ENCODE measurements at regions not wholly inside any gene's neighbourhood (a gene's known extent, or its start where the extent isn't known, plus 50 kb on each side); places are given as distances from the start of the nearest gene placed in this dataset.

GRCh38 chr9:106622164-106622487 is 240.8 kb upstream of the ZNF462 start:
- peak; percentile 36 for DNase-seq

DNA sequence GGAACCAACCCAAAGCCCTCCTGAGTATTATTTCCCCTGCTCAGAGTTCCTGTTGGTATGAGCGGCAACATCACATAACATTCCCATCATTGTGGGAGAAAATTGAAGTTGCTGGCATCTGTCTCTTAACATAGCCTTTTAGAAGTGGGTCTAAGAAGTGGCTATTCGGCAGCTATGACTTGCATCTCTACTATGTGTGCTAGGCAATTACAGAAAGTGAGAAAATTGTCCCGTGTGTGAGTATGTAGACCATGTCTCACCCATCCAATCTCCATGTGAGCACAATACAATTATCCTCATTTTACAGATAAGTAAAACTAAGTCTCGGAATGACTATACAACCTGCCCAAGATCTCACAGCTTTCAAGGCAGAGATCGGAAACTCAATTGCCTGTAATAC is 239.4 kb upstream of the ZNF462 start:
- no peak for DNase-seq

DNA sequence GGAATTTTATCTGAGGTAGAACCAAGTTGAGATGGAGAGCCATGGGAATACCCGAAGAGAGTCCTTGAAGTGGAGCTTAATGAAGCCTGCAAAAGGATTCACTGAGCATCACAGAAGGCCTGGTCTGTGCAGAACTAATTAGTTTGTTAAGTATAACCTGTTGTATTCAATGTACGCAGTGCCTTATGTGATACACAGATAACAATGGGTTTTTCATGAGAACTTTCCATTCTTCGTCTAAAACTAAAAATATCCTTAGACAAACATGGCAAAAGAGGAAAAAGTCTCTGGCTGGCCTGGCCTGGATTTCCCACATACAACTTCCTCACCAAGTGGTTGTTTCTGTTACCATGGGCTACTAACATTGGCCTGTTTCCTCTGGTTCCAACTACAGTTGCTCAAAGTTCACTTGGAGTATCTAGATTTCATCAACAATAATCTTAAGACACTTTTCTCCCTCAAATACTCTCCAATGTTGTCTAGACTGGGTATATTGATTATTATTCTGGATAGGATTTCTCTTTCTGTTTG is 237.6 kb upstream of the ZNF462 start:
- no peak for DNase-seq

DNA sequence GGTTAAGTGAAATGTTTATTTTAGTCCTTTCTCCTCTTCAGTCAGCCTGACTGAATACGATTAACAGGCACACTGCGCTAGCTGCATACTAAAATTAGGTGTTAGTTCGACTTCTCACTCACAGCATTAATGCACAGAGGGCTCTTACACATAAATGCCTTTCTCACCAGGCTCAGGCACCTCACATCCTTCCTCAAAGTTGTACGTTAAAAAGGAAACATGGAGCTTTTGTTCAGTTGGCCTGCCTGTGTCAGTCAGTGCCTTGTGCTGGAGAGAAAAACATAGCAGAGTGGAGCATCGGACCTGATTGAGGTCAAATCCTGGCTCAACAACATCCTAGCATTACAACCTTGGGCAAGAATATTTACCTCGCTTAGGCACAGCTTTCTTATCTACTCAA is 236.0 kb upstream of the ZNF462 start:
- no peak for DNase-seq

DNA sequence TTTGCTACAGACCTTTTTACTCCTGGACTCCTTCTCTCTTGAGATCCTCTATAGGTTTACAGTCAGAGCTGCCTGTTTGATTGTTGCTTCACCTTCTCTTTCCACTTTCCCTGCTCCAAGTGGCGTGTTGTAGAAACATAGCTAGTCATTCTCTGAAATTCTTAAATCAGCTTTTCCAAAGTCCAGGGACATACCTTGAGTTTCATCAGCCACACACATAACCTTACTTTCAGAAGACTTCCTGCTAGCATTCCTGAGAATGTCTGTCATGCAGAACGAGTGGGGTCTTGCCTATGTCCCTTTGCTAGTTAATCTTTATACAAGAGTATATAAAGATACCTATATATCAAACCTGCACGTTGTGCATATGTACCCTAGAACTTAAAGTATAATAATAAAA is 230.3 kb upstream of the ZNF462 start:
- no peak for DNase-seq

- DNase-seq, result no peak
These were observed 228.8 kb upstream of the ZNF462 start for GRCh38 chr9:106634183-106634582.

GRCh38 chr9:106634641-106635040 is 228.3 kb upstream of the ZNF462 start:
- no peak for DNase-seq

DNA sequence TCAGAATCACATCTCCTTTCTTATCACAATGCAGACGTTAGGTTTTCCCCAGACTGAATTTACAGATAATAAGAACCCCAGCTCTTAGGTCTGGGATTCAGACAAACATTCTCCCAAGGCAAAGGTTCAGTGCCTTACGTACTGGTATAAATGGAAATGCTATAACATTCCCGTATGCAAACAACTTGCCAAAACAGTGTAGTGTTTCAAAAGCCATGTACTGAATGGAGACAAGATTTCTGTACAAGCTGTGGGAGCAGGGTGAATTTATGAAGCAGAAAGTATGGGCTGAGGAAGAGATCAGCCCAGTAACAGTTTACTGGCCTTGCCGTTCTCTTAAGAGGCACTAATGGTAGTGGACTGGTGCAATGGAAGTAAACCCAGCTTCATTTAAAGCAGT is 225.5 kb upstream of the ZNF462 start:
- no peak for DNase-seq

DNA sequence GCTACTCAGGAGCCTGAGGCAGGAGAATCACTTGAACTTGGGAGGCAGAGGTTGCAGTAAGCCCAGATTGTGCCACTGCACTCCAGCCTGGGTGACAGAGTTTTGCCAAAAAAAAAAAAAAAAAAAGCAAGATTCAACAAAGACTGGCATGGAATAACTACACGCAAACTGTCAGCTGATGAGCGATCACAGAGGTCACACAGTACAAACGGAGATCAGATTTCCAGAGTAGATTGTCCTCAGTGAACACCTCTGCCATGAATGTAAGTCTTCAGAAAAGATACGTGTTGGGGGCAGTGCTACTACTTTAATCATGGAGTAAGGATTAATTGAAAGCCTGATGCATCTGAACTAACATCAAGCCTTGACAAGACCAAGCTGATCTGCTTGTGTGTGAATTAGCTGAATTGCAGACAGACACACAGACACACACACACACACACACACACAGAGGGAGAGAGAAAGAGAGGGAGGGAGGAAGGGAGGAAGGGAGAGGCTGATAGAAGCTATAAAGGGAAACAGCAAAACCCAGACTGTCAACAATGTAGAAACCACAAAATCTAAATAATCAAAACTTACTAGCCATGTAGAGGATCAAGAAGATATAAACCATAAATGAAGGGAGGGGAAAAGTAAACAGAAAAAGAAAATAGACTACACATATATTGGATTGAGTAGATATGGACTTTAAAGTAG is 222.9 kb upstream of the ZNF462 start:
- DNase-seq, result peak; percentile 9

DNA sequence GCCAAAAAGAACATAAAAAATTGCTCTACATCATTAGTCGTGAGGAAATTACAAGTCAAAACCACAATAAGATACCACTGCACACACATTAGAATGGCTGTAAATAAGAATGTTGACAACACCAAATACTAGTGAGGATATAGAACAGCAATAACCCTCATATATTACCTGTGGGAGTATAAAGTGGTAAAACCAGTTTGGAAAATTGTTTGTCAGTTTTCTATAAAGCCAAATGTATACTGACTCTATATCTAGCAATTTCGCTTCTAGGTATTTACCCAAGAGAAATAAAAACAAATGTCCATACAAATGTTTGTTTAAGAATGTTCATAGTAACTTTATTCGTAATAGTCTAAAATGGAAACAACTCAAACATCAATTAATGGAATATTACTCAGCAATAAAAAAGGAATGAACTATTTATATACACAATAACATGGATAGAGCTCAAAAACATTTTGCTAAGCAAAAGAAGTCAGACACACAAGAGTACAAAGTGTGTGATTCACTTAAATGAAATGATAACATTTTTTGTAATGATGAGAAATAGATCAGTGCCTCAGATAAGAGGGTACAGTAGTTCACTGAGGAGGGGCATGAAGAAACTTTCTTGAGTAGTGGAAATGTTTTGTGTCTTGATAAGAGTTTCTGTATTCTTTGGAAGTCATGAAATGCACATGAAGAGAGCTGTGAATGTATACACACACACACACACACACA is 219.6 kb upstream of the ZNF462 start:
- no peak for DNase-seq

DNA sequence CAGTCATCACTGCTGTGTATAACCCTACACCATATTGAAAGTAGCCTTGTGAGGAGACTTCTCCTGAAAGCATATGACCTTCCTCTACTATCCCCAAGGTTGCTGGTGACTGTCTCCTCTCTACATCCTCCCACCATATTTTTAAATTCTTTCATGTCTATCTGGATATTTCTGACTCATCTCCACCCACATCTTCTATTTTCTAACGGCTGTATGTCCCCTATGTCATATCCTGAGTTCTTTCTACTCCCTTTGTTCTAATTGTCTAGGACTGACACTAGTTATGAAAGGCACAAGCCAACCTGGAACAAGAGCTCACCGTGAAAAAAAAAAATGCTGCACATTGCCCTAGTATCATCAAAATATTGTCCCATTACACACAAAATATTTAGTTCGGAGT is 218.3 kb upstream of the ZNF462 start:
- no peak for DNase-seq

DNA sequence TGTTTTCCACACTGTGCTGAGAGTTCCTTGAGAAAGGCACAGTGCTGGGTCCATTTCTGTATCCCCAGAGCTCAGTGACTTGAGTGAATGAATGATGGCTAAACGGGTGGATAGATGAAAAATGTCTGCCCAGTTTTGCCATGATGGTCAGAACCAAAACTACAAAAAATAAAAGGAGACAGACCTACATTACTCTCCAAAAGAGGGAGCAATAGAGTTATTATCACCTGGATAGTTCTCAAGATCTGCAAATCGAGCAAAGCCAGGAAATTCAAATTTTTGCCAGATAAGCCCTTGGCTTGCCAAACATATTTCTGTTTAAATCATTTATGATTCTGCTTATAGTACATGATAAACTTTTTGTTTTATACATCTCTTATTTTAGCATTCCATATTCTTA is 214.2 kb upstream of the ZNF462 start:
- peak; percentile 9 for DNase-seq

DNA sequence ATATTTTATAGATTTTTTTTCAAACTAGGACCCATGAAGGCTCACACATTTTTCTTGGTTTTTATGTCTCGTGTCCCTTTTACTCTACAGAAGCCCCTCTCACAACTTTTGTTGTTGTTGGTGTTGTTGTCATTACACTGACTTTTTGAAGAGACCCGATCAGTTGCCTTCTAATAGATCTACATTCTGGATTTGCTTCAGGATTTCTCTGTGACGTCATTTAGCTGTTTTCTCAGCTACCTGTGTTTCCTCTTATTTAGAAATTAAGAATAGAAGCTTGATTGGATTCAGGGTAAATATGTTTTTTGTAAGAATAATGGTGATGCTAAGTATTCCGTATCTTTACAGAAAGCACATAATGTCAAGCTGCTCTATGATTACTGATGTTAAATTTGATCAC is 213.3 kb upstream of the ZNF462 start:
- no peak for DNase-seq

GRCh38 chr9:106653213-106653612 is 209.8 kb upstream of the ZNF462 start:
- DNase-seq, result no peak

GRCh38 chr9:106655966-106656365 is 207.0 kb upstream of the ZNF462 start:
- no peak for DNase-seq

- DNase-seq, result no peak
These were observed 205.0 kb upstream of the ZNF462 start for GRCh38 chr9:106657926-106658325.

DNA sequence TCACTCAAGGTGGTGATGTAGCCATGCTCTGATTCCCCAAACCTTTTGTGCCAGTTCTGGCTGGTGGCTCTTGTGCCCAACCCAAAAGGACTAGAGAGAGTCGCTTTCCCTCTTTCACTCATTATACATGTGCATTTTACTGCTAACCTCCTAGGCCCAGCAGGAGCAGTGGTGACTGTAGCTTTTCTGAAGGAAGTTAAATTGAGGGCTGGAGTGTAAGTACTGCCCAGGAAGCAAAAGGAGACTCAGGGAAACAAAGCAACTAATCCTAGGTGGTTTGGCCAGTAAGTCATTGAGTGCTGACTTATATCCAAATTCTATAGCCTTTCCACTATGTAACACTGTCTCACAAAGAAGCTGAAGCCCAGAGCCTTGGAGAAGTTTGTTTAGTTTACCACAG is 194.4 kb upstream of the ZNF462 start:
- no peak for DNase-seq

- no peak for DNase-seq
These were observed 193.1 kb upstream of the ZNF462 start for GRCh38 chr9:106669835-106670234.

DNA sequence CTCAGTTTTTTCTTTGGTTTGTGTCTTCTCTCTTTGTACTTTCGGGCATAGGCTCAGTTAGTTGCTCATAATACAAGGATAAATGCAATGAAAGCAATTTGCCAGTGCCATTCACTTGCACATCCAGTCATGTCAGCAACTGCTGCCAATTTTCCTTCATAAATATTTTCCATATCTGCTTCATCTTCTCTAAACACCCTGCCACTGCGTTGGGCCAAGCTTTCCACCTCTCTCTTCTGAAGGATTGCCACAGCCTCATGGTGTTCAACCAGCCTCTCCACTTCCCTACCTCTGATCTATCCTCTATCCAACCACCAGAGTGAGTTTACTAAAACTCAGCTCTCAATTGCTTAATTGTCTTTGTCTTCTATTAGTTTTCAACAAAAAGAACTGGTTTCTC is 192.5 kb upstream of the ZNF462 start:
- DNase-seq, result no peak

DNA sequence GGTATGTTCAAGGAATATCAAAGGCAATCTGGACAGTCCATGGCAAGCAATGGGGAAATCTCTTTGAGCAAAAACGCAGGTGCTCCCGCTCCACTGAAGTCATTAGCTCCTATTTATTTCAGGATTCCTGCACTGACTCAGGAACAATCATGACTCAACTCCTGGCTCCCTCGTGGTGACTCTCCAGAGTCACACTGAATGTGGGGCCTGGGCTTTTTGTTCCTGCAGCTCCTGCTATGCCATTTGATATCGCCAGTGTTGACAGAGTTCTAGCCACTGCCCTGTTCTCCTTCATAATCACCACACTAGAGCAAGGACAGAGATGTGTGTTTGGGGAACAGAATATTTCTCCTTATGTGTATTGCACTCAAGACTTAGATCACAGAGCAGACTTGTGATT is 187.2 kb upstream of the ZNF462 start:
- DNase-seq, result no peak

GRCh38 chr9:106677374-106677773 is 185.6 kb upstream of the ZNF462 start:
- no peak for DNase-seq

- no peak for DNase-seq
These were observed 185.1 kb upstream of the ZNF462 start for GRCh38 chr9:106677830-106678229.

- no peak for DNase-seq
These were observed 184.7 kb upstream of the ZNF462 start for GRCh38 chr9:106678273-106678672.

DNA sequence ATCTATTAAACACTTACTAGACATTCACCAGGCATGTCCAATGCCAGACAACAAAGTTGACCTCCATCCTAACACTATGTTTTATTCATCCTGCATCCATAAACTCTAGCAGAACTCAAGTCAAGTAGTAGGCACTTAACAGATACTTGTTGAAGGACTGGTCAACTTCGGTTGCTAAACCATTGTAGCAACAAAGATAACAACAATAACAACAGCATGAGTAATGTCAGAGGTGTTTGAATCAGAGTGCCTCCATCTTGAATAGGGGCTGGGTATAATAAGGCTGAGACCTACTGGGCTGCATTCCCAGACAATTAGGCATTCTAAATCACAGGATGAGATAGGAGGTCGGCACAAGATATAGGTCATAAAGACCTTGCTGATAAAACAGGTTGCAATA is 180.5 kb upstream of the ZNF462 start:
- DNase-seq, result no peak

- no peak for DNase-seq
These were observed 179.5 kb upstream of the ZNF462 start for GRCh38 chr9:106683454-106683853.
